ENCODE measurements at regions not wholly inside any gene's neighbourhood (a gene's known extent, or its start where the extent isn't known, plus 50 kb on each side); places are given as distances from the start of the nearest gene placed in this dataset.

DNA sequence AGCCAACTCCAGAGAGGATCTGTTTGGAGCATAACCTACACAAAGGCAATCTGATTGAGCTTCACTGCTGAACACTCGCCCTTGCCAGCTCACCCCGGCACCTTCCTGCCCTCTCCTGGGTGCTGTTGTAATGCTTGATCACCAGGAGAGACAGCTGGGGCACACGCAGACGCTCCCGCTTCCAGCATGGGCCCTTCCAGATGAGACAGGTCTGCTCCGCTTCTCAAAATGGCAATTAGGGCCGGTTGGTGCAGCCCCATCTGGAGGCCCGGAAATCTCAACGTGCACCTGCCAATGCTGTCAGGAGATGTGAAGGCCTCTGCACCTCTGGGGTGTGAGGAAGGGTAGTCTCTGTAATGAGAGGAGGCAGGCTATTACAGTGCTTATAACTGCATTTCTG, 206.1 kb downstream of the ABCC12 start:
- ChIA-PET CTCF (ENCODE audit: partially characterized antibody) (no interaction called here), POLR2A (ENCODE audit: partially characterized antibody) (no interaction called here)
- H3K79me2 ChIP-seq (ENCODE audit: control insufficient read depth in 1 of 2, insufficient read depth in 2 of 2, low read length in 2 of 2) = no peaks in the 10 kb centered on the region
- no peak overlapping the region for H3K23ac ChIP-seq (ENCODE audit: insufficient read length)
- no peak overlapping the region for H3K9ac ChIP-seq (replicated peaks in 1 of 4; ENCODE audit: extremely low read depth in 1 of 4, low read depth in 3 of 4, low read length in 3 of 4)
- no peak overlapping the region for H3K14ac ChIP-seq (ENCODE audit: insufficient read length)
- no peaks in the 10 kb centered on the region for H3K27me3 ChIP-seq (replicated peaks in 1 of 4; ENCODE audit: control insufficient read depth in 3 of 4, extremely low read depth in 1 of 4, insufficient read depth in 3 of 4, low read length in 3 of 4)
- no peak overlapping the region for H2BK20ac ChIP-seq (ENCODE audit: low read length)
- H2AK5ac ChIP-seq (ENCODE audit: low read depth, low read length) = no peak overlapping the region
- no peaks in the 10 kb centered on the region for H3K79me1 ChIP-seq (ENCODE audit: low read depth, low read length)
- 93% methylated on average over 9 of the region's 9 CpGs; no CpG with 5 or more reads in 1 of the 2 experiments for WGBS, 2 experiments (ENCODE audit: extremely low coverage in 1 of 2, insufficient coverage in 1 of 2, insufficient read length in 1 of 2, insufficient replicate concordance in 2 of 2, low coverage in 1 of 2, low lambda C conversion rate in 2 of 2, missing lambda C conversion rate in 1 of 2)
- no peak overlapping the region for H3K4me3 ChIP-seq (ENCODE audit: extremely low read depth in 1 of 4, insufficient read depth in 2 of 4, low read depth in 3 of 4, low read length in 4 of 4)
- no peak overlapping the region for H2BK5ac ChIP-seq (ENCODE audit: low read depth, low read length)
- H2BK12ac ChIP-seq (ENCODE audit: low read depth, low read length) = no peak overlapping the region
- H3K9me3 ChIP-seq (ENCODE audit: insufficient read depth in 2 of 2, low read depth in 1 of 2, low read length in 1 of 2) = no peaks in the 10 kb centered on the region
- H3K4me1 ChIP-seq (replicated peaks in 1 of 4; ENCODE audit: control insufficient read depth in 3 of 4, insufficient read depth in 4 of 4, low read length in 3 of 4) = no peaks in the 10 kb centered on the region; a peak in 1 of 7 replicates
- no peak overlapping the region for H3K4me2 ChIP-seq (ENCODE audit: insufficient read depth in 1 of 2, low read depth in 2 of 2, low read length in 2 of 2)
- H4K91ac ChIP-seq (replicated peaks; ENCODE audit: insufficient read length, low read length) = no peak overlapping the region
- H2BK15ac ChIP-seq (ENCODE audit: low read length) = no peak overlapping the region
- H4K5ac ChIP-seq (ENCODE audit: insufficient read length, low read depth, low read length) = no peak overlapping the region
- H2AFZ ChIP-seq (ENCODE audit: low read length) = no peak overlapping the region
- no peak overlapping the region; the same call in 1 of the 2 replicates for H4K8ac ChIP-seq (ENCODE audit: extremely low read depth, insufficient read depth, low read length)
- H3K27ac ChIP-seq (ENCODE audit: low read depth, low read length) = no peak overlapping the region
- no peaks in the 10 kb centered on the region for H3K36me3 ChIP-seq (ENCODE audit: control insufficient read depth in 2 of 4, insufficient read depth in 4 of 4, low read length in 3 of 4)
- DNase-seq (ENCODE audit: low read depth in 1 of 2, low spot score in 2 of 2) = no peak
- no peaks in the 10 kb centered on the region for H4K20me1 ChIP-seq (replicated peaks in 1 of 2; ENCODE audit: control insufficient read depth in 1 of 2, insufficient read depth in 2 of 2, low read length in 2 of 2)
- no peak for FAIRE-seq
- H3K4ac ChIP-seq (replicated peaks; ENCODE audit: insufficient read length, low read depth, low read length) = no peak overlapping the region
- no peak overlapping the region for H3K56ac ChIP-seq (replicated peaks; ENCODE audit: insufficient read length, low read depth, low read length)
- no peak overlapping the region for H2BK120ac ChIP-seq (replicated peaks; ENCODE audit: low read depth, low read length)
- no peaks in the 10 kb centered on the region; the same call in 1 of the 2 replicates for H3K23me2 ChIP-seq (ENCODE audit: low read depth, low read length)
- no peak overlapping the region for H3K18ac ChIP-seq (ENCODE audit: extremely low read depth, low read length)
- TF ChIP-seq, protein P1, sequence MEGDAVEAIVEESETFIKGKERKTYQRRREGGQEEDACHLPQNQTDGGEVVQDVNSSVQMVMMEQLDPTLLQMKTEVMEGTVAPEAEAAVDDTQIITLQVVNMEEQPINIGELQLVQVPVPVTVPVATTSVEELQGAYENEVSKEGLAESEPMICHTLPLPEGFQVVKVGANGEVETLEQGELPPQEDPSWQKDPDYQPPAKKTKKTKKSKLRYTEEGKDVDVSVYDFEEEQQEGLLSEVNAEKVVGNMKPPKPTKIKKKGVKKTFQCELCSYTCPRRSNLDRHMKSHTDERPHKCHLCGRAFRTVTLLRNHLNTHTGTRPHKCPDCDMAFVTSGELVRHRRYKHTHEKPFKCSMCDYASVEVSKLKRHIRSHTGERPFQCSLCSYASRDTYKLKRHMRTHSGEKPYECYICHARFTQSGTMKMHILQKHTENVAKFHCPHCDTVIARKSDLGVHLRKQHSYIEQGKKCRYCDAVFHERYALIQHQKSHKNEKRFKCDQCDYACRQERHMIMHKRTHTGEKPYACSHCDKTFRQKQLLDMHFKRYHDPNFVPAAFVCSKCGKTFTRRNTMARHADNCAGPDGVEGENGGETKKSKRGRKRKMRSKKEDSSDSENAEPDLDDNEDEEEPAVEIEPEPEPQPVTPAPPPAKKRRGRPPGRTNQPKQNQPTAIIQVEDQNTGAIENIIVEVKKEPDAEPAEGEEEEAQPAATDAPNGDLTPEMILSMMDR (IDR thresholded peaks at IDR 0.05; ENCODE audit: control extremely low read depth in 1 of 3, insufficient read depth in 1 of 3, low read depth in 1 of 3, low read length in 3 of 3) = no peak
- no peak for TF ChIP-seq POLR2A (IDR thresholded peaks at IDR 0.05; ENCODE audit: control extremely low read depth in 1 of 2, low read depth in 2 of 2, low read length in 2 of 2)
- TF ChIP-seq KDM1A (IDR thresholded peaks at IDR 0.05; ENCODE audit: borderline replicate concordance, low read length) = no peak
- no peak for TF ChIP-seq PHF8 (conservative IDR thresholded peaks at IDR 0.05; ENCODE audit: low read depth, low read length)
- TF ChIP-seq SIN3A (conservative IDR thresholded peaks at IDR 0.05 in 1 of 2, IDR thresholded peaks at IDR 0.05 in 1 of 2; ENCODE audit: low read depth in 1 of 2, low read length in 2 of 2) = no peak
- TF ChIP-seq EZH2 (IDR thresholded peaks at IDR 0.05; ENCODE audit: low read depth, low read length, severe bottlenecking) = no peak
- TF ChIP-seq, protein P2, sequence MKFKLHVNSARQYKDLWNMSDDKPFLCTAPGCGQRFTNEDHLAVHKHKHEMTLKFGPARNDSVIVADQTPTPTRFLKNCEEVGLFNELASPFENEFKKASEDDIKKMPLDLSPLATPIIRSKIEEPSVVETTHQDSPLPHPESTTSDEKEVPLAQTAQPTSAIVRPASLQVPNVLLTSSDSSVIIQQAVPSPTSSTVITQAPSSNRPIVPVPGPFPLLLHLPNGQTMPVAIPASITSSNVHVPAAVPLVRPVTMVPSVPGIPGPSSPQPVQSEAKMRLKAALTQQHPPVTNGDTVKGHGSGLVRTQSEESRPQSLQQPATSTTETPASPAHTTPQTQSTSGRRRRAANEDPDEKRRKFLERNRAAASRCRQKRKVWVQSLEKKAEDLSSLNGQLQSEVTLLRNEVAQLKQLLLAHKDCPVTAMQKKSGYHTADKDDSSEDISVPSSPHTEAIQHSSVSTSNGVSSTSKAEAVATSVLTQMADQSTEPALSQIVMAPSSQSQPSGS (IDR thresholded peaks at IDR 0.05; ENCODE audit: low read length) = no peak
- no peak for TF ChIP-seq GTF2F1 (IDR thresholded peaks at IDR 0.05; ENCODE audit: borderline replicate concordance, low read depth, low read length)
- TF ChIP-seq MAFK (IDR thresholded peaks at IDR 0.05; ENCODE audit: low read depth, low read length) = no peak
- no peak for TF ChIP-seq TBP (IDR thresholded peaks at IDR 0.05; ENCODE audit: low read depth, low read length)
